Activated CD4-positive, alpha-beta memory T cell treated with anti-CD3 and anti-CD28 coated beads for 36 hours (primary cell): ENCODE measurements at regions not wholly inside any gene's neighbourhood (a gene's known extent, or its start where the extent isn't known, plus 50 kb on each side); places are given as distances from the start of the nearest gene placed in this dataset.

Experiments used
- CTCF ChIA-PET: fragments of 350-600 bp; sonication (Branson Sonifier 250); formaldehyde crosslinking; loops from one replicate; lab custom pipeline; 2021; ENCODE audit warnings: antibody characterized with exemption, inconsistent platforms; lab: Charles Lee
- POLR2A ChIA-PET: fragments of 350-600 bp; sonication (Branson Sonifier 250); formaldehyde crosslinking; loops from one replicate; lab custom pipeline; 2021; ENCODE audit warnings: antibody characterized with exemption; lab: Charles Lee
- DNase-seq: peaks from one replicate; pipeline ENCODE4 v3.0.0-alpha.2; 2020
- H3K27ac Mint-ChIP-seq: one replicate; pipeline ENCODE4 v1.8.0; 2021; ENCODE audit warnings: mixed read lengths
- H3K27me3 Mint-ChIP-seq: one replicate; pipeline ENCODE4 v1.8.0; 2021; ENCODE audit warnings: mixed read lengths
- H3K36me3 Mint-ChIP-seq: one replicate; pipeline ENCODE4 v1.8.0; 2021; ENCODE audit warnings: mixed read lengths
- H3K4me1 Mint-ChIP-seq: one replicate; pipeline ENCODE4 v1.8.0; 2021; ENCODE audit warnings: low read depth, mixed read lengths
- H3K4me3 Mint-ChIP-seq: one replicate; pipeline ENCODE4 v1.8.0; 2021; ENCODE audit warnings: mild to moderate bottlenecking, mixed read lengths
- H3K9me3 Mint-ChIP-seq: one replicate; pipeline ENCODE4 v1.8.0; 2021; ENCODE audit warnings: mixed read lengths
- intact Hi-C: fragments of 100-400 bp; cut with micrococcal nuclease; formaldehyde crosslinking; loops from one replicate; pipeline ENCODE4 v1.15.1; 2023

GRCh38 chr7:117929237-117929636, 56.0 kb upstream of the CTTNBP2 start:
- Mint-ChIP-seq H3K4me3 (no peak overlapping the region), H3K4me1 (no peaks in the 10 kb centered on the region), H3K27ac (no peak overlapping the region), H3K9me3 (peaks cover 4% of the 10 kb centered on the region), H3K36me3 (no peaks in the 10 kb centered on the region), H3K27me3 (no peaks in the 10 kb centered on the region)
- intact Hi-C loops = no loop called here
- POLR2A ChIA-PET = no interaction called here
- CTCF ChIA-PET = no interaction called here
- no peak for DNase-seq

GRCh38 chr7:117931314-117931713, 58.1 kb upstream of the CTTNBP2 start:
- Mint-ChIP-seq H3K4me3 (no peak overlapping the region), H3K27me3 (no peaks in the 10 kb centered on the region), H3K27ac (no peak overlapping the region), H3K4me1 (no peaks in the 10 kb centered on the region), H3K9me3 (no peaks in the 10 kb centered on the region), H3K36me3 (no peaks in the 10 kb centered on the region)
- CTCF ChIA-PET = no interaction called here
- no peak for DNase-seq
- POLR2A ChIA-PET = no interaction called here
- intact Hi-C loops = no loop called here

- Mint-ChIP-seq H3K4me3 (no peak overlapping the region), H3K27ac (no peak overlapping the region), H3K4me1 (no peaks in the 10 kb centered on the region), H3K27me3 (no peaks in the 10 kb centered on the region), H3K9me3 (no peaks in the 10 kb centered on the region), H3K36me3 (no peaks in the 10 kb centered on the region)
- no peak for DNase-seq
- intact Hi-C loops = no loop called here
- POLR2A ChIA-PET = no interaction called here
- CTCF ChIA-PET = no interaction called here
Observed at GRCh38 chr7:117937049-117937752, 64.0 kb upstream of the CTTNBP2 start.

DNA sequence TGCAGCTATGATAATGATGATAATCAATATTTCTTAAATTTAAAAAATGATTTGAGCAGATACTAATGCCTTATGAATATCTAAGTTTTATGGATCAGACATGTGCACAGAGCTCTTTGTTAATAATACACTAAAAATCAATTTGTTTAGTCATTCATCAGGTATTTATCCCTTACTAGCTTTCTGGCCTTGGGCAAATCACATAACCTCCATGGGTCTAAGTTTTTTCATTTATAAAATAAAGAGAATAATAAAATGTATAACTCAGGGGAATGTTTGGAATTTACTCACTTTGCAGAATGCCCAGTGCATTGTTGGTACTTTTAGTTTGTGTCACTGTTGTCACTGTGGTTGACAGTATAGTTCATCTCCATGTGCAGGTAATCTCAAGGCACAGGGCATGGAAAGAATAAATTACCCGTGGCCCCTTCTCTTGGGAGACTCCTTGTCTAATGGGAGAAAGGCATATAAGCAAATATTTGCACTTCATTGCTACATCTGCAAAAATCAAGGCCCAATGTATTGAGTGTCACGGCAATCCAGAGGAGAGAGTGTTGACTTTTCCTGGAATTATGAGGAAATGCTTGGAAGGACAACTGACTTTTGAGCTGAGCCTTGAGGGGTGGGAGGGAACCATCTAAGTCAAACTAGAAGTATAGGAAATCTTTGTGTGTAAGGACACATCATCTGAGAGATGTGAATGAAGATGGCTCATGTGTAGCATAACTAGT, 64.7 kb upstream of the CTTNBP2 start:
- H3K9me3 Mint-ChIP-seq = no peaks in the 10 kb centered on the region
- ChIA-PET CTCF (no interaction called here), POLR2A (no interaction called here)
- H3K36me3 Mint-ChIP-seq = no peaks in the 10 kb centered on the region
- DNase-seq = no peak
- no peak overlapping the region for H3K27ac Mint-ChIP-seq
- no peaks in the 10 kb centered on the region for H3K4me1 Mint-ChIP-seq
- H3K4me3 Mint-ChIP-seq = no peak overlapping the region
- intact Hi-C loops = no loop called here
- no peaks in the 10 kb centered on the region for H3K27me3 Mint-ChIP-seq

DNA sequence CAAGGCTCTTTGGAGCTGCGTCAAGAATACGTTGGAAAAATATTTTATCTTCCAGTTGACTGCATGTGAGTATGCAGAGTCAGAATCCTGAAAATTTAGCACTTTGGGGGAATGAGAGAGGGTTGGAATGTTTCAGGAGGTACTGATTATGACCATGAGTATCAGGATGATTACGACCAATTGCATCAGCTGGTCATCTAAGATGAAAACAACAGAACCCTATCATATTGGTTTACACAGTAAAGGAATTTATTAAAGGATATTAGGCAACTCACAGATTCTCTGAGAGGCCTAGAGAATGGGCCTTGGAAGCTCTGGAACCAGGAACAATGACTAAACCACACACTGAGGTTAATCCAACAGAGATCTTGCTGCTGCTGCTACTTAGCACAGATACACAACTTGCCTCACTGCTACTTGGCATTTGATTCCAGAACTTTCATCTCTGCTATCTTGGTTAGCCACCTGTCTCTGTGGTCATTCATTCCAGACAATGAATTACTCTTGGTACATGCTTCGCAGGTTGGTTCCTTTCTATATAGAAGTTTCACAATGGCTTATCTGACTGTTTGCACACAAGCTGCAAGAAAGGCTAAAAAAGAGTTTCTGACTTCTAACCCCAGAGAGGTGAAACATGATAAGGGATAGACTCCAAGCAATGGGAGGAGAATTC, 68.0 kb upstream of the CTTNBP2 start:
- CTCF ChIA-PET = interaction anchor here (0.6 kb wide), 1 partner anchor 326 kb away, joined by 3 read pairs; no protein-coding TSS in a partner anchor
- Mint-ChIP-seq H3K4me1 (no peaks in the 10 kb centered on the region), H3K36me3 (no peaks in the 10 kb centered on the region), H3K27ac (no peak overlapping the region), H3K9me3 (peaks cover 3% of the 10 kb centered on the region), H3K4me3 (no peak overlapping the region), H3K27me3 (no peaks in the 10 kb centered on the region)
- POLR2A ChIA-PET = no interaction called here
- intact Hi-C loops = no loop called here
- DNase-seq = no peak

GRCh38 chr7:117942780-117943179, 69.5 kb upstream of the CTTNBP2 start:
- CTCF ChIA-PET = no interaction called here
- Mint-ChIP-seq H3K4me1 (no peaks in the 10 kb centered on the region), H3K9me3 (peaks cover 3% of the 10 kb centered on the region), H3K36me3 (no peaks in the 10 kb centered on the region), H3K27ac (no peak overlapping the region), H3K27me3 (no peaks in the 10 kb centered on the region), H3K4me3 (no peak overlapping the region)
- no peak for DNase-seq
- intact Hi-C loops = no loop called here
- POLR2A ChIA-PET = no interaction called here

DNA sequence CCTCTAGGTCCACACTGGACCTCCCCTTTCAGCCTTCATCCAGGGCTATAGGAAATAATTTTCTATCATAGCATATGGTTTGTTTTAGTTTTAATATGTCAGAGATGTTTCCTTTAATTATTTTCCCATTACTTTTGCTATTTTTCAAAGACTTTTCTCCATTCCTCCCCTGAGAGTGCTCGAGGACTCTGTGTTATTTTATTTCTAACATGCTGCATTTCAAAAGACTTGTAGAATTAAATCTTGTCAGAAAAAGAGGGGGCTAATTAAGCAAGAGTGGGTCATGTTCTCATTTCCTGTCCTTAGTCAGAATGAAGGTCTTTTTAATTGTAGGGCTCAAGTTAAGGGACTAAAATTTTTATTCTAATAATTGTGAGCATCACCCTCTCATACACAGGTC, 71.6 kb upstream of the CTTNBP2 start:
- intact Hi-C loops = no loop called here
- H3K9me3 Mint-ChIP-seq = peaks cover 3% of the 10 kb centered on the region
- DNase-seq = no peak
- no peak overlapping the region for H3K27ac Mint-ChIP-seq
- H3K27me3 Mint-ChIP-seq = no peaks in the 10 kb centered on the region
- POLR2A ChIA-PET = no interaction called here
- H3K4me1 Mint-ChIP-seq = no peaks in the 10 kb centered on the region
- no peaks in the 10 kb centered on the region for H3K36me3 Mint-ChIP-seq
- no peak overlapping the region for H3K4me3 Mint-ChIP-seq
- CTCF ChIA-PET = no interaction called here

GRCh38 chr7:117946151-117946633, 73.0 kb upstream of the CTTNBP2 start:
- ChIA-PET CTCF (no interaction called here), POLR2A (no interaction called here)
- no peaks in the 10 kb centered on the region for H3K36me3 Mint-ChIP-seq
- H3K9me3 Mint-ChIP-seq = peaks cover 3% of the 10 kb centered on the region
- no peak overlapping the region for H3K4me3 Mint-ChIP-seq
- no peak overlapping the region for H3K27ac Mint-ChIP-seq
- H3K4me1 Mint-ChIP-seq = no peaks in the 10 kb centered on the region
- intact Hi-C loops = no loop called here
- no peaks in the 10 kb centered on the region for H3K27me3 Mint-ChIP-seq
- no peak for DNase-seq

- Mint-ChIP-seq H3K4me3 (no peak overlapping the region), H3K36me3 (no peaks in the 10 kb centered on the region), H3K9me3 (peaks cover 3% of the 10 kb centered on the region), H3K27ac (no peak overlapping the region), H3K4me1 (no peaks in the 10 kb centered on the region), H3K27me3 (no peaks in the 10 kb centered on the region)
- ChIA-PET CTCF (no interaction called here), POLR2A (no interaction called here)
- DNase-seq = no peak
- intact Hi-C loops = no loop called here
Observed at GRCh38 chr7:117949232-117949631, 76.0 kb upstream of the CTTNBP2 start.

GRCh38 chr7:117950601-117951260, 77.5 kb upstream of the CTTNBP2 start:
- Mint-ChIP-seq H3K27me3 (no peaks in the 10 kb centered on the region), H3K36me3 (no peaks in the 10 kb centered on the region), H3K4me3 (no peak overlapping the region), H3K27ac (no peak overlapping the region), H3K9me3 (no peaks in the 10 kb centered on the region), H3K4me1 (no peaks in the 10 kb centered on the region)
- POLR2A ChIA-PET = no interaction called here
- CTCF ChIA-PET = no interaction called here
- intact Hi-C loops = no loop called here
- DNase-seq = no peak

DNA sequence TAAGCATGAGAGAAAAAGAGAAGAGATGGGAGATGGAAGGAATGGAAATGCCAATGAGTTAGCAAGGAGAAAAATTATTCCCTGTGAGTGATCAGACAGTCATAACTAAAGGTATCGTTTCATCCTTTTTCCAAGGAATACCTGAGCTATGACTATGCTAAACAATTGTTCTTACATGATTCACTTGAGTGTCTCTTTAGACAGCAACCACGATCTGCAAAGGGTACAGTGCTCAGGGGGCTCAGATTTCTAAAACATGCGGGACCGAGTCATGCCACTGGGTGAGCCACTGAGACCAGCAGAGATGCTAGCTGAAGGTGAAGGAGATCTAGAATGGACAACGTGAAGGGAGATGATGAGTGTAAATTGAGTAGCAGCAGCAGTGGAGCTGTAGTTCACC, 78.0 kb upstream of the CTTNBP2 start:
- H3K27ac Mint-ChIP-seq = no peak overlapping the region
- H3K4me3 Mint-ChIP-seq = no peak overlapping the region
- DNase-seq = no peak
- no peaks in the 10 kb centered on the region for H3K4me1 Mint-ChIP-seq
- no peaks in the 10 kb centered on the region for H3K36me3 Mint-ChIP-seq
- CTCF ChIA-PET = no interaction called here
- POLR2A ChIA-PET = no interaction called here
- no peaks in the 10 kb centered on the region for H3K27me3 Mint-ChIP-seq
- intact Hi-C loops = no loop called here
- H3K9me3 Mint-ChIP-seq = no peaks in the 10 kb centered on the region

DNA sequence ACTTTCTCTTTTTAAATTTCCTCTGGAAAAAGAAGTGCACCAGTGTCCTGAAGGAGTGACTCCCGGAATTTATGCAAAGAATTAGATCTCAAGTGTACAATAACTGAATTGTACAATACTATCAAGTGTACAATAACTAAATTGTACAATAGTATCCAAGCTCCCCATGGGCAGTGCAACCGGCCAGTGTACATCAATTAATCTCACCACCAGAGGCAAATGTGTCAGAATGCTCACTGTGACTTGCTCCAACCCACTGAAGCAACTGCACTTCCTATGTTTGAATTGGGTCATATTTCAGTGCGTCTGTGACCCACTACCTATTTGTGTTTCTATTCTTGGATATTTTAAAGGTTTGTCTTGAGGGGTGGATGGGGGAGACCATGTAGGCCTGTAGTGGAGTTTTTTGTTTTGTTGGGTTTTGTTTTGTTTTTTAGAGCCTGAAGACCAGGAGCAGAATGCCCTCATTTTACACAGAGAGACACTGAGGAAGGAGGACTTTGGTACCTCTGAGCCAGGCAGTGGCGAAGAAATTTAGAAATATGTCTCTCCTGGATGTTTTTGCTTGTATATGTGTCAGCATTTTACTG, 78.5 kb upstream of the CTTNBP2 start:
- Mint-ChIP-seq H3K27ac (no peak overlapping the region), H3K36me3 (no peaks in the 10 kb centered on the region), H3K4me1 (no peaks in the 10 kb centered on the region), H3K9me3 (no peaks in the 10 kb centered on the region), H3K4me3 (no peak overlapping the region), H3K27me3 (no peaks in the 10 kb centered on the region)
- intact Hi-C loops = no loop called here
- no peak for DNase-seq
- ChIA-PET CTCF (no interaction called here), POLR2A (no interaction called here)
